Activated CD8-positive, alpha-beta T cell treated with anti-CD3 and anti-CD28 coated beads for 36 hours (primary cell): ENCODE measurements at regions not wholly inside any gene's neighbourhood (a gene's known extent, or its start where the extent isn't known, plus 50 kb on each side); places are given as distances from the start of the nearest gene placed in this dataset.

Experiments
- ATAC-seq: fragments of 200-7000 bp; cut with Tn5 transposase; one replicate; pipeline ENCODE4 v1.10.0; 2021; ENCODE audit warnings: mild to moderate bottlenecking, moderate library complexity
- CTCF ChIA-PET: fragments of 350-600 bp; sonication (Branson Sonifier 250); formaldehyde crosslinking; loops from one replicate; lab custom pipeline; 2021; ENCODE audit warnings: antibody characterized with exemption; lab: Charles Lee
- POLR2A ChIA-PET: fragments of 350-600 bp; sonication (Branson Sonifier 250); formaldehyde crosslinking; loops from one replicate; lab custom pipeline; 2021; ENCODE audit warnings: antibody characterized with exemption; lab: Charles Lee
- DNase-seq: peaks from one replicate; pipeline ENCODE4 v3.0.0-alpha.2; 2020
- H3K27ac Mint-ChIP-seq: one replicate; pipeline ENCODE4 v1.8.0; 2021; ENCODE audit warnings: mild to moderate bottlenecking, mixed read lengths
- H3K27me3 Mint-ChIP-seq: one replicate; pipeline ENCODE4 v1.8.0; 2021; ENCODE audit warnings: mixed read lengths
- H3K36me3 Mint-ChIP-seq: one replicate; pipeline ENCODE4 v1.8.0; 2021; ENCODE audit warnings: low read depth, mixed read lengths
- H3K4me1 Mint-ChIP-seq: one replicate; pipeline ENCODE4 v1.8.0; 2021; ENCODE audit warnings: low read depth, mixed read lengths
- H3K4me3 Mint-ChIP-seq: one replicate; pipeline ENCODE4 v1.8.0; 2021; ENCODE audit warnings: mild to moderate bottlenecking, moderate library complexity, mixed read lengths
- H3K9me3 Mint-ChIP-seq: one replicate; pipeline ENCODE4 v1.8.0; 2021; ENCODE audit warnings: mixed read lengths
- CTCF ChIP-seq: fragments of 200-600 bp; IDR thresholded peaks from one replicate; pipeline ENCODE4 v1.8.0; 2022; ENCODE audit warnings: antibody characterized with exemption, mild to moderate bottlenecking
- intact Hi-C: fragments of 100-400 bp; cut with micrococcal nuclease; formaldehyde crosslinking; loops from one replicate; pipeline ENCODE4 v1.10.0; 2022

GRCh38 chrY:7141477-7141876, 229.9 kb upstream of the AMELY start:
- Mint-ChIP-seq H3K4me3 (no peak overlapping the region), H3K4me1 (peaks cover 3% of the 10 kb centered on the region), H3K36me3 (no peaks in the 10 kb centered on the region), H3K9me3 (no peaks in the 10 kb centered on the region), H3K27me3 (no peaks in the 10 kb centered on the region), H3K27ac (no peak overlapping the region)
- intact Hi-C loops, result no loop called here
- POLR2A ChIA-PET, result no interaction called here
- CTCF ChIA-PET, result no interaction called here
- ATAC-seq (peak; percentile 56), DNase-seq (peak; percentile 12)
- TF ChIP-seq CTCF, result no peak
